NCI-H1092 (cell line): ENCODE measurements at regions not wholly inside any gene's neighbourhood (a gene's known extent, or its start where the extent isn't known, plus 50 kb on each side); places are given as distances from the start of the nearest gene placed in this dataset.
A peak's percentile ranks its signal among the peaks of the same experiment; 100 is the strongest.
"Not testable (repeated sequence)": the region's sequence is repeated elsewhere in the genome, so short reads cannot be mapped to it uniquely, and the experiment has no call there.

Experiments
- DNase-seq: peaks from one replicate; lab custom pipeline; 2025; lab: John Stamatoyannopoulos, UW

DNA sequence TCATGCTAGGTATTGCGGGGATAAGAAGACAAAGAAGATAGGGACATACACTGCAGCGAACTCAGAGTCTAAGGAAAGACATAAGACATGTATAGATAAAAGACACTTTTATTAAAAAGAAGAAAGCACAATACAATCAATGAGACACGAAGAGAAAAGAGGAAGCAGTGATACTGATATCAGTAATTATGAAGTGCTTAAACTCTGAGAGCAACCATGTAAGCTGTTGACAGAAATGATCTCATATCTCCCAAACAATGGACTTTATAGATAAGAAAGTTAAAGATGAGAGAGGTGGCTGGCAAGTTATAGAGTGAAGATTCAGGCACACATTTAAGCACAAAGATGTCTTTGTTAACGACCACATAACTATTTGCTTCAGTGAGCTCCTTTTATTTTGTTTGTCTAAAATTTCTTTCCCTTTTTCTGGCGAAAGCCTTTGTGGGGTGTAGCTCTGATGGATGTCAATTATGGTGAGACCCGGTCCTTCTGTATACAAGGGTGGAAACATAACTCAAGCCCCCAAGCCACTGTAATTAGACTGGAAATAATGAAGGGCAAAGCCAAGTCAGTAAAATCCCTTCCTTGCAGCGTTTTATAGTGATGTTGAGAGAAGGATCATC is 818.0 kb upstream of the SLC10A2 start:
- DNase-seq: no peak

GRCh38 chr13:103883698-103884097 is 817.5 kb upstream of the SLC10A2 start:
- no peak for DNase-seq

GRCh38 chr13:103883164-103883563 is 816.9 kb upstream of the SLC10A2 start:
- DNase-seq: peak; percentile 80

- DNase-seq: not testable (repeated sequence)
These were observed 813.9 kb upstream of the SLC10A2 start for GRCh38 chr13:103880146-103880545.

DNA sequence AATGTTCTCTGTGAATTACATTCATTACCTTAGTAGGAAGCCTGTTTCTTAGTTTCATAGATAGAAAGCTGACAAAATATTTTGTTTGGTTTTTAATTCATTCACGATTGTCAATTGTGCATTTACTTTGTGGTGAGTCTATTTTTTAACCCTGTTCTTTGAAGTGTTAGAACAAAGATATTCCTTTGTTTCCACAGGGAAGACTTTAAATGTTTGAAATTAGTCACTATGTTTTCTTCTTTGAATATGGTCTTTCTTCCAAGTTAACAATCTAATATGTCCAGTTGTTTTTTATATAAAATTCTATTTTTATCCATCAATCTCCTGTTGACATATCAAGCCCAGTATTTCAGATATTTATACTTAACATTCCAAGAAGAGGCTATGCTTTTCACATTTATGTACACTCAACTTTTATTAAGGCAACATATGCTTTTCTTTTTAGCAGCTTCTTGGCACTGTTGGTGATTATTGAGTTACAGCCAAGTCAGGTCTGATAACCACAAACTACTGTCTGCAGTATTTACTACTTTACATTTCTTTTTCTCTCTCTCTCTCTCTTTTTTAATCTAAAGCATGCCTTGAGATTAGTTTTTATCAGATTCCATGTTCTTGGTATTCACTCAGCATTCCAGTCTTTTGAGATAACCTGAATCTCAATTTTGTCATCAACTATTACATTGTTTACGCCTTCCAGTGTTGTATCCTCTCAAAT is 812.8 kb upstream of the SLC10A2 start:
- no peak for DNase-seq

- DNase-seq: no peak
These were observed 810.4 kb upstream of the SLC10A2 start for GRCh38 chr13:103876571-103876970.

- no peak for DNase-seq
These were observed 807.5 kb upstream of the SLC10A2 start for GRCh38 chr13:103873725-103874124.

DNA sequence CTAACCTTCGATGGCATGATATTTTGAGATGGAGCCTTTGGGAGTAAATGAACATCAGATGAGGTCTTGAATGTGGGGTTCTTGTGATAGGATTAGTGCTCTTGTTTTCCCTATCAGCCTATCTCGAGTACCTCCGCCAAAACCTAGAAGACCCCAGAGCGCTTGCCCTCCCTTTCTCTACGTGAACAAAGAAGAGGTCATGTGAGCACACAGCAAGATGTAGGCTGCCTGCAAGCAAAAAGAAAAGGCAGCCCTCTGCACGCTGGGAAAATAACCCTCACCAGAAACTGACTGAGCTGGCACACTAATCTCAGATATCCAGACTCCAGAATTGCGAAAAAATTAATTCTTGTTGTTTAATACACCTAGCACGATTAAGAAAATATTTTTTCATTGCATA is 799.8 kb upstream of the SLC10A2 start:
- DNase-seq: no peak

DNA sequence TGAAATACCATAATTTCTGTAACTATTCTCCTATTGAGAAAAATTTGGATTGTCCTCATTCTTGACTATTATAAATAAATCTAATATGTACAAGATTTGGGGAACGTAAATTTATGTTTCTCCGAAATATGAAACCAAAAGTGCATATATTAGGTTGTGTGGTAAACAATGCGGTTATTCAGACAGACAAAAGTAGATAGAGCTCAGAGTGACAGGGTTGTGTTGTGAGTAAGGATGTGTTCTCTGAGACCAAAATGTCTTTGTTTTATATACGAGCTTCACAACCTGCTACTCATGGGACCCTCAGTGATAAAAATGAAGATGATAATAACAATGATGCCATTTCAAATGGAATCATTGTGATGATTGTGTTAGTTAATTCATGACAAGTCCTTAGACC is 796.3 kb upstream of the SLC10A2 start:
- no peak for DNase-seq

DNA sequence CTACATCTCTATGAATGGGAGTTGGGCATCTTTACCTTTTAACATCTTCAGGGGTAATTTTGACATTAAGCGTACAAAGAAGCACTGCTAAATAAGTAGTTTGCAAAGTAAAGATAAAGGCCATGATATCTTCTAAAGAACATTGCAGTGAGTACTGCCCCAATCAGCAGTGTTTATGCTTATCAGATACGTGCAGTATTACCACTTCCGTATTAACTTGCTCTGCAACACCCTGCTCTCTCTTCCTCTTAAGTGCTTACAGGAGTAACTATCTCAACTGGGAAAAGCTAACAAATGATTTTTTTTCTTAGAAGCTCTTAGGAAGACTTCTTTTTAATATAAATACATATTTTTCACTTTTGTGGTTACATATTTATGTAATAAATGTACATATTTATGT is 793.7 kb upstream of the SLC10A2 start:
- DNase-seq: no peak

GRCh38 chr13:103852036-103852435 is 785.8 kb upstream of the SLC10A2 start:
- no peak for DNase-seq

DNA sequence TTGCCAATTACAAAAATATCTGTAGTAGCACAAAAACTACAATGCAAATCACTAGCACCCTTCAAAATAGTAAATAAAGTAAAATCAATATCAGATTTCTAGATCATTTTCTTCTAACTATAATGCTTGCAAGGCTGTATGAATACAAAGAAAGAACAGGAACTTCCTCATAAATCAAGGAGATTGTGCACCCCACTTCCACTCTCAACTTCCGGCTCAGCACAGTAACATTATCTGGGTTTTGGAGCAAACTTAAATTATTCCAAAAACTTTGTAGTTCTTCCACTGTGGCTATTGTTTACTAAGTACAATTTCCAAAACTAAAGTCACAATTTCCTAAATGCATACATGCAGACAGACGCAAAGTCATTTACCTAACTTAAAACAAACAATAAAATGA is 778.3 kb upstream of the SLC10A2 start:
- no peak for DNase-seq

- DNase-seq: no peak
These were observed 773.2 kb upstream of the SLC10A2 start for GRCh38 chr13:103839460-103839859.

DNA sequence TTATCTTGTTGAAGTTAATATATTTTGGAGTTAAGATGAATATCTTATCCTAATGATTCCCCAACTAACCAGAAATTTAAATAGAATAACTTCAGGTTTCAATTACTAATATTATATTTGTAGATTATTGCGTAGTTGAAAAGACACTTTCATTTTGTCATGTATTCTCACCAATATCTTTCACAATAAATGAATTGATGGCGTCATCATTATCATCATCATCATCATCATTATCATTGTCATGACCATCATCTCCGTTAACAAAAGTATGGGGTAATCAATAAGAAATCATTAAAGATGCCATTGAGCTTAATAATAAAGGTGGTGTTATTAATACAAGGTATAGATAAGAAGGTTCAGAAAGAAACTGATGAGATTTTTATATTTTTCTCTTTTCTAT is 768.8 kb upstream of the SLC10A2 start:
- no peak for DNase-seq

DNA sequence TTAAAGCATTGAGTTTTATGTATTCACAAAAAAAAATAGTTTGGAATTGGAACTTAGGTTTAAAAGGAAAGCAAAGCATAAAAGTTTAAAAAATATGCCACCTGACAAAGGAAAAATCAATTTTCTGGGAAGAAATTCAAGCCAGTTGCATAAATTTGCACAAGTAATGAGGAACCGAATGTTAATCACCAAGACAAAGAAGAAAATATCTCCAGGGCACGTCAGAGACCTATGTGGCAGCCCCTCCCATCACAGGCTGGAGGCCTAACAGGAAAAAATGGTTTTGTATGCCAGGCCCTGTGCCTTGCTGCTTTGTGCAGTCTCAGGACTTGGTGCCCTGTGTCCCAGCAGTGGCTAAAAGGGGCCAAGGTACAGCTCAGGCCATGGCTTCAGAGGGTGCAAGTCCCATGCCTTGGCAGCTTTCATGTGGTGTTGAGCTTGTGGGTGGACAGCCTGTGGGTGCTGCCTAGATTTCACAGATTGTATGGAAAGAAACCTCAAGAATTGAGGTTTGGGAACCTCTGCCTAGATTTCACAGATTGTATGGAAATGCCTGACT is 767.2 kb upstream of the SLC10A2 start:
- no peak for DNase-seq

GRCh38 chr13:103815619-103816018 is 749.4 kb upstream of the SLC10A2 start:
- no peak for DNase-seq

DNA sequence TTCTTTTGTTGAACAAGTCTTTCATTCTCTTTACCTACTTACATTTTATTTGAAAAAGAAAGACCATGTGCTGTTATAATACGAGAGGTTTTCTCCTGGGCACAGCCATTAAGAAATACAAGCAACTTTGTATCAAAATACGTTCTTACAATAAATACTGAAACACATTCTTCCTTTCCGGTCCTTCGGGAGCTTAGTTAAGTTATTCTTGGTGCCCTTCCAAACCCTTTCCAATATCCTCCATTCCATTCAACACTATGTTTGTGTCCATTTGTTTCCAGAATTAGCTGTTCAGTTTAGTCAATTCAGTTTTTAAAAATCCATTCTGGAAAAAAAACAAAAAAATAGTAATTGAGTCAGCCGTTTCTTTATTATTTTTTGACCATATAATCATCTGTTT is 746.8 kb upstream of the SLC10A2 start:
- DNase-seq: no peak

- no peak for DNase-seq
These were observed 746.3 kb upstream of the SLC10A2 start for GRCh38 chr13:103812558-103812957.

DNA sequence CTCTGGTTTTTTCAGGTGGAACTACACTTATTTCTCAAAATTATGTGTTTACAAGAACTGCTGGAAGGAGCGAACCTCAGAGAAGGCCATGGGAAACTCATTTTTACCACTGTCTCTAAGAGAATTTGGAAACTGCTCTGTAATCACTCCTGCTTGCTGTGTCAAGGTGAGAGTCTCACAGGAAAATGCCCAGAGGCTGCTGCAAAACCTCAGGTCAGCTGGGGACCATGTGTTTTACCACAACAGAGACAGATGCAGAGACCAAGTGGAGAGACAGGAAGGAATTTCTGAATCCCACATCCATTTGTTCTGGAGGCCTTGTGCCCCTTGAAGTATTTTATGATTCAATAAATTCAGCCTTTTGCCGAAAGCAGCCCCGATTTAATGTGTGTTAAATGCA is 743.8 kb upstream of the SLC10A2 start:
- no peak for DNase-seq

GRCh38 chr13:103805771-103806170 is 739.6 kb upstream of the SLC10A2 start:
- no peak for DNase-seq

- no peak for DNase-seq
These were observed 737.1 kb upstream of the SLC10A2 start for GRCh38 chr13:103803349-103803748.

GRCh38 chr13:103799028-103799427 is 732.8 kb upstream of the SLC10A2 start:
- peak; percentile 20 for DNase-seq

- DNase-seq: no peak
These were observed 729.8 kb upstream of the SLC10A2 start for GRCh38 chr13:103795892-103796478.
